ENCODE measurements at regions not wholly inside any gene's neighbourhood (a gene's known extent, or its start where the extent isn't known, plus 50 kb on each side); places are given as distances from the start of the nearest gene placed in this dataset.

GRCh38 chr18:5709476-5710095, 165.8 kb upstream of the EPB41L3 start:
- TF ChIP-seq CTCF (conservative IDR thresholded peaks at IDR 0.05; ENCODE audit: low read length) (no peak), EZH2phosphoT487 (IDR thresholded peaks at IDR 0.05; ENCODE audit: borderline replicate concordance, low read depth, low read length) (no peak)
